Adrenal gland (tissue), 5 donors: ENCODE measurements at regions not wholly inside any gene's neighbourhood (a gene's known extent, or its start where the extent isn't known, plus 50 kb on each side); places are given as distances from the start of the nearest gene placed in this dataset.

Source experiments
- POLR2A ChIP-seq, 2 donors: fragments of 450-650 bp; IDR thresholded peaks; one replicate each; pipeline ENCODE4 v1.6.1; 2017; ENCODE audit warnings: antibody characterized with exemption in 2 of 2, mild to moderate bottlenecking in 2 of 2, moderate library complexity in 1 of 2
- TF ChIP-seq, protein P1 (sequence below), 6 experiments: fragments of 450-650 bp in 4 of 6; fragments of 200-600 bp in 2 of 6; sonication (generic) in 1 of 6; IDR thresholded peaks; 1 replicate in 5 of 6; 2 replicates in 1 of 6; pipeline versions ENCODE4 v1.5.1 to v1.8.0; 2016 to 2021; ENCODE audit warnings: antibody characterized with exemption in 6 of 6, mild to moderate bottlenecking in 2 of 6, moderate library complexity in 1 of 6
- donor health status: DM: no; HTN: no; CAD: no.

DNA sequence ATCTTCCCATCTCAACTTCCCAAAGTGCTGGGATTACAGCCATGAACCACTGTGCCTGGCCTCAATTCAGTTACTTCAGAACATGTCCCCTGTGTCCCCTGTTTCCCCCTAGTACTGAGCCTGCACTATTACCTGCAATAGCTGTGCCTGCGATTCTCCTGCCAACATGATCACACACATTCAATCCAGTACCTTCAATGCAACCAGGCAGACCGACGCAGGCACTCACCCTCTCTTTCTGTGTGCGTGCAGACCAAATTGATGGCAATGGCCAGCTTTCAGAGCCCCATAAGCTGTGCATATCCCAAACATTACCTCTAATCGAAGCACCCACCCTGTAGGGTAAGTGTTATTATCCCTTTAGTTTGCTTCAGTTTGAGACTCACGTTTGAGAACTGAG lies 73.0 kb upstream of the EPHB3 start:
- TF ChIP-seq, protein P1, sequence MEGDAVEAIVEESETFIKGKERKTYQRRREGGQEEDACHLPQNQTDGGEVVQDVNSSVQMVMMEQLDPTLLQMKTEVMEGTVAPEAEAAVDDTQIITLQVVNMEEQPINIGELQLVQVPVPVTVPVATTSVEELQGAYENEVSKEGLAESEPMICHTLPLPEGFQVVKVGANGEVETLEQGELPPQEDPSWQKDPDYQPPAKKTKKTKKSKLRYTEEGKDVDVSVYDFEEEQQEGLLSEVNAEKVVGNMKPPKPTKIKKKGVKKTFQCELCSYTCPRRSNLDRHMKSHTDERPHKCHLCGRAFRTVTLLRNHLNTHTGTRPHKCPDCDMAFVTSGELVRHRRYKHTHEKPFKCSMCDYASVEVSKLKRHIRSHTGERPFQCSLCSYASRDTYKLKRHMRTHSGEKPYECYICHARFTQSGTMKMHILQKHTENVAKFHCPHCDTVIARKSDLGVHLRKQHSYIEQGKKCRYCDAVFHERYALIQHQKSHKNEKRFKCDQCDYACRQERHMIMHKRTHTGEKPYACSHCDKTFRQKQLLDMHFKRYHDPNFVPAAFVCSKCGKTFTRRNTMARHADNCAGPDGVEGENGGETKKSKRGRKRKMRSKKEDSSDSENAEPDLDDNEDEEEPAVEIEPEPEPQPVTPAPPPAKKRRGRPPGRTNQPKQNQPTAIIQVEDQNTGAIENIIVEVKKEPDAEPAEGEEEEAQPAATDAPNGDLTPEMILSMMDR (IDR thresholded peaks at IDR 0.05) = no peak
- no peak for TF ChIP-seq POLR2A (IDR thresholded peaks at IDR 0.05)
